Astrocyte of the spinal cord (primary cell): ENCODE measurements at regions not wholly inside any gene's neighbourhood (a gene's known extent, or its start where the extent isn't known, plus 50 kb on each side); places are given as distances from the start of the nearest gene placed in this dataset.

ENCODE experiments used
- DNase-seq: peaks from one replicate; pipeline ENCODE4 v3.0.0; 2011; ENCODE audit warnings: low read depth, low spot score
- H3K4me3 ChIP-seq: 2 replicates; pipeline ENCODE4 v1.5.1; 2011; ENCODE audit warnings: low read depth, mild to moderate bottlenecking, low read length, moderate library complexity
- in situ Hi-C: cut with HindIII; loops from 2 replicates; pipeline ENCODE4 v1.10.0; 2017; ENCODE audit warnings: low sequenced_read_pairs
- TF ChIP-seq, protein P1 (sequence below): IDR thresholded peaks from 2 replicates; pipeline ENCODE4 v1.5.1; 2012; ENCODE audit warnings: low read depth, mild to moderate bottlenecking, low read length, inconsistent platforms

- TF ChIP-seq, protein P1, sequence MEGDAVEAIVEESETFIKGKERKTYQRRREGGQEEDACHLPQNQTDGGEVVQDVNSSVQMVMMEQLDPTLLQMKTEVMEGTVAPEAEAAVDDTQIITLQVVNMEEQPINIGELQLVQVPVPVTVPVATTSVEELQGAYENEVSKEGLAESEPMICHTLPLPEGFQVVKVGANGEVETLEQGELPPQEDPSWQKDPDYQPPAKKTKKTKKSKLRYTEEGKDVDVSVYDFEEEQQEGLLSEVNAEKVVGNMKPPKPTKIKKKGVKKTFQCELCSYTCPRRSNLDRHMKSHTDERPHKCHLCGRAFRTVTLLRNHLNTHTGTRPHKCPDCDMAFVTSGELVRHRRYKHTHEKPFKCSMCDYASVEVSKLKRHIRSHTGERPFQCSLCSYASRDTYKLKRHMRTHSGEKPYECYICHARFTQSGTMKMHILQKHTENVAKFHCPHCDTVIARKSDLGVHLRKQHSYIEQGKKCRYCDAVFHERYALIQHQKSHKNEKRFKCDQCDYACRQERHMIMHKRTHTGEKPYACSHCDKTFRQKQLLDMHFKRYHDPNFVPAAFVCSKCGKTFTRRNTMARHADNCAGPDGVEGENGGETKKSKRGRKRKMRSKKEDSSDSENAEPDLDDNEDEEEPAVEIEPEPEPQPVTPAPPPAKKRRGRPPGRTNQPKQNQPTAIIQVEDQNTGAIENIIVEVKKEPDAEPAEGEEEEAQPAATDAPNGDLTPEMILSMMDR = no peak
- in situ Hi-C loops = no loop called here
These were observed 251.5 kb downstream of the ANKRD7 start for GRCh38 chr7:118476036-118476435.

DNA sequence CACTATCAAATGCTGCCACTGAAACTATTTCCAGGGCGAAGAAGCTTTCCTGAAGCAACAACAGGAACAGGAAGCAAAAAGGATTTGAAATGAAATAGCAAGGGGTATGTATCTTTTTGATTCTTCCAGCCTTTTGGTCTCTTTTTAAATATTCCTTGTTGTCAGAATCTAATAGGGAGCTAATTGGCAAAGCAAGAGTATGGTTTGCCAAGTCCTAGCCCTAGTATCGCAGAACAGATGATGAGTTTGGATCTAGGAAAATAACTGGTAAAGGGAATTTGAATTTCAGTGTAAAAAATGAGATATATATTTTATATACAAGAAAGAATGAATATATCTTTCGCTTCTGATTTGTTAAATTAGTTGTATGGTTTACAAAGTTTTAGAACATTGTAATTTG lies 252.5 kb downstream of the ANKRD7 start:
- DNase-seq = no peak
- TF ChIP-seq, protein P1 = no peak
- in situ Hi-C loops = no loop called here
- H3K4me3 ChIP-seq = no peak overlapping the region

More at GRCh38 chr7:118476036-118476435, 251.5 kb downstream of the ANKRD7 start:
- DNase-seq = no peak
- H3K4me3 ChIP-seq = no peak overlapping the region

- no peak for DNase-seq
- TF ChIP-seq, protein P1 = no peak
- in situ Hi-C loops = no loop called here
- H3K4me3 ChIP-seq = no peak overlapping the region
These were observed 253.7 kb downstream of the ANKRD7 start for GRCh38 chr7:118478236-118478635.

DNA sequence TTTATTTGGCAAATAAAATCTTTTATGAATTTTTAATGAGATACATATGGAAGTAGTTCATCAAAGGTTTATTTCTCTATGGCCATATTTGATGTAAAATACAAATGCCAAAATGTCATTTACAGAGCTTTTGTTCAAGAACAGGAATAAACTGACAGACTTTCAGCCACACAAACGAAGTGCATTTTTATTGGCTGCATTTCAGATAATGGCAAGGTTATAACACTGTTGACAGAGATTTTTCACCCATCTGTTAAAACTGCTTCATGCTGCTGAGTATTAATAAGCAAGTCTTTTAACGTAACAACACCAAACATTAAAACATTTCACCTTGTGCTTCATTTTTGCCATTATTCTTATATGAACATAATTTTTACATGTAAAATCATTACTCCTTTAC lies 254.4 kb downstream of the ANKRD7 start:
- TF ChIP-seq, protein P1 = no peak
- in situ Hi-C loops = no loop called here
- DNase-seq = no peak
- H3K4me3 ChIP-seq = no peak overlapping the region

GRCh38 chr7:118492466-118492865 lies 268.0 kb downstream of the ANKRD7 start:
- H3K4me3 ChIP-seq = no peak overlapping the region
- TF ChIP-seq, protein P1 = no peak
- in situ Hi-C loops = no loop called here
- DNase-seq = no peak

DNA sequence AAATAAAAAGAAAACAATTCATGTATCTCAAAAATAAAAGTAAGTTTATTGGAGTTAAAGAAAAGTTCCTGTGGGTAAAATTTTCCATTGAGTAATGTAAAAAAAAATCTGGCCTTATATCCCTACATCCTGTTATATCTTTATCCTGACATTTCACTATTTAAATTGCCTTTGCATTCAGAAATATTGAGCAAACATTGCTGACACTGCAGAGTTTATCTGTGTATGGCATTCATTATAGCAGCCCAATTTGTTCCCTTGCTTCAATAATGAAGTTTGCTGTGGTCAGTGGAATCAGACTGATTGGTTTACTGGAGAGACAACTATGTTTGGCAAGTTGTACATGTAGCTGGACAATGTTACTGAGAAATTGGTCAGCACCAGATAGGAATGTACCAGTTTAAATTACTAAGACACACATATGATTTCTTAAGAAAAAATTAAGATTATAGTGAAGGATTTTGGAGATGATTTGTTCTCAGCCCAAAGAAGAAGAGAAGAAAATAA lies 271.7 kb downstream of the ANKRD7 start:
- no peak for DNase-seq
- TF ChIP-seq, protein P1 = no peak
- in situ Hi-C loops = no loop called here
- no peak overlapping the region for H3K4me3 ChIP-seq

- in situ Hi-C loops = no loop called here
- DNase-seq = no peak
- TF ChIP-seq, protein P1 = no peak
- no peak overlapping the region for H3K4me3 ChIP-seq
These were observed 277.7 kb downstream of the ANKRD7 start for GRCh38 chr7:118502235-118502634.
